IMR-90 (cell line): ENCODE measurements at regions not wholly inside any gene's neighbourhood (a gene's known extent, or its start where the extent isn't known, plus 50 kb on each side); places are given as distances from the start of the nearest gene placed in this dataset.

Experiments used
- ATAC-seq: fragments of 200-7000 bp; cut with Tn5 transposase; 2 replicates; pipeline ENCODE4 v1.9.1; 2020; ENCODE audit warnings: low read depth, mild to moderate bottlenecking, moderate library complexity
- BruUV-seq: library from RNA; stranded (reverse); fragments of 400-500 nt; replicated peaks from 2 replicates; lab custom pipeline; 2021; lab: Mats Ljungman, UMichigan
- CTCF ChIA-PET: fragments of 300-600 bp; formaldehyde crosslinking; extraction: SDS; loops from one replicate; lab custom pipeline; 2021; ENCODE audit warnings: antibody characterized with exemption; lab: Yijun Ruan, JAX
- POLR2A ChIA-PET: fragments of 300-600 bp; sonication (Branson Sonifier 250); formaldehyde crosslinking; loops from one replicate; lab custom pipeline; 2022; ENCODE audit warnings: antibody characterized with exemption; ENCODE audit not compliant: unreplicated experiment; lab: Charles Lee
- DNase-seq: peaks from one replicate; pipeline ENCODE4 v3.0.0; 2013
- H2AFZ ChIP-seq: replicated peaks from 2 replicates; pipeline ENCODE3; 2013; ENCODE audit warnings: low read length, mild to moderate bottlenecking; ENCODE audit not compliant: poor library complexity
- H2AK5ac ChIP-seq: 2 replicates; pipeline ENCODE4 v1.6.1; 2013; ENCODE audit warnings: low read depth, low read length, inconsistent platforms
- H2AK9ac ChIP-seq: replicated peaks from 2 replicates; pipeline ENCODE3; 2013; ENCODE audit warnings: mild to moderate bottlenecking, low read depth, low read length, moderate library complexity; ENCODE audit not compliant: poor library complexity
- H2BK120ac ChIP-seq: 2 replicates; pipeline ENCODE4 v1.6.1; 2013; ENCODE audit warnings: low read depth, low read length, inconsistent platforms
- H2BK15ac ChIP-seq: 3 replicates; pipeline ENCODE4 v1.6.1; 2013; ENCODE audit warnings: low read depth, low read length, inconsistent platforms
- H2BK20ac ChIP-seq: 2 replicates; pipeline ENCODE4 v1.6.1; 2013; ENCODE audit warnings: low read depth, mild to moderate bottlenecking, inconsistent platforms, low read length, moderate library complexity
- H2BK5ac ChIP-seq: 2 replicates; pipeline ENCODE4 v1.6.1; 2013; ENCODE audit warnings: mild to moderate bottlenecking, low read depth, low read length, inconsistent platforms; ENCODE audit not compliant: poor library complexity, severe bottlenecking
- H3K14ac ChIP-seq: replicated peaks from 2 replicates; pipeline ENCODE4 v1.6.1; 2013; ENCODE audit warnings: low read depth, low read length, inconsistent platforms
- H3K18ac ChIP-seq: 2 replicates; pipeline ENCODE4 v1.6.1; 2013; ENCODE audit warnings: low read depth, low read length, control low read depth
- H3K23ac ChIP-seq: 2 replicates; pipeline ENCODE4 v1.6.1; 2013; ENCODE audit warnings: low read depth, low read length, inconsistent platforms
- H3K27ac ChIP-seq: 2 replicates; pipeline ENCODE4 v1.5.1; 2013; ENCODE audit warnings: mild to moderate bottlenecking, control low read depth, low read length; ENCODE audit not compliant: insufficient read depth
- H3K27me3 ChIP-seq: 2 replicates; pipeline ENCODE4 v1.6.1; 2013; ENCODE audit warnings: low read length; ENCODE audit not compliant: control insufficient read depth, insufficient read depth
- H3K36me3 ChIP-seq: 2 replicates; pipeline ENCODE4 v1.6.1; 2013; ENCODE audit warnings: low read length, mixed read lengths; ENCODE audit not compliant: control insufficient read depth, insufficient read depth
- H3K4ac ChIP-seq: 2 replicates; pipeline ENCODE4 v1.6.1; 2013; ENCODE audit warnings: low read depth, low read length, inconsistent platforms
- H3K4me1 ChIP-seq: 2 replicates; pipeline ENCODE4 v1.6.1; 2013; ENCODE audit warnings: low read length, mixed read lengths; ENCODE audit not compliant: control insufficient read depth, insufficient read depth
- H3K4me2 ChIP-seq: 2 replicates; pipeline ENCODE4 v1.6.1; 2013; ENCODE audit warnings: low read depth, mild to moderate bottlenecking, control low read depth, low read length, moderate library complexity
- H3K4me3 ChIP-seq: 2 replicates; pipeline ENCODE4 v1.5.1; 2013; ENCODE audit warnings: low read depth, mild to moderate bottlenecking, control low read depth, low read length, moderate library complexity; ENCODE audit not compliant: insufficient read depth
- H3K56ac ChIP-seq: 2 replicates; pipeline ENCODE4 v1.6.1; 2013; ENCODE audit warnings: low read length, inconsistent platforms; ENCODE audit not compliant: insufficient read depth; ENCODE audit errors: extremely low read depth
- H3K79me1 ChIP-seq, 2 experiments: 2 replicates each; pipeline ENCODE4 v1.6.1; 2013; ENCODE audit warnings: low read length in 2 of 2, inconsistent platforms in 1 of 2, low read depth in 1 of 2
- H3K9ac ChIP-seq: 2 replicates; pipeline ENCODE4 v1.6.1; 2013; ENCODE audit warnings: low read depth, low read length, control low read depth
- H3K9me1 ChIP-seq: 2 replicates; pipeline ENCODE4 v1.6.1; 2013; ENCODE audit warnings: low read length, inconsistent platforms; ENCODE audit not compliant: insufficient read depth
- H3K9me3 ChIP-seq: 2 replicates; pipeline ENCODE4 v1.6.1; 2013; ENCODE audit warnings: low read length; ENCODE audit not compliant: control insufficient read depth, insufficient read depth
- H4K20me1 ChIP-seq: 2 replicates; pipeline ENCODE4 v1.6.1; 2013; ENCODE audit warnings: low read length, inconsistent platforms; ENCODE audit not compliant: insufficient read depth
- H4K5ac ChIP-seq: 2 replicates; pipeline ENCODE4 v1.6.1; 2013; ENCODE audit warnings: mild to moderate bottlenecking, low read depth, low read length, control low read depth
- H4K8ac ChIP-seq, 2 experiments: 2 replicates each; pipeline ENCODE4 v1.6.1; 2013; ENCODE audit warnings: low read depth in 2 of 2, low read length in 2 of 2, control low read depth in 1 of 2, inconsistent platforms in 1 of 2
- H4K91ac ChIP-seq: 2 replicates; pipeline ENCODE4 v1.6.1; 2013; ENCODE audit warnings: low read depth, low read length, inconsistent platforms; ENCODE audit not compliant: insufficient read depth
- BHLHE40 ChIP-seq: fragments of 150-350 bp; IDR thresholded peaks from 2 replicates; pipeline ENCODE4 v1.6.1; 2016; ENCODE audit warnings: mild to moderate bottlenecking, low read depth, low read length
- CEBPB ChIP-seq: IDR thresholded peaks from 2 replicates; pipeline ENCODE4 v1.6.1; 2012; ENCODE audit warnings: low read depth, low read length, improper control_type of control experiment
- CHD1 ChIP-seq: IDR thresholded peaks from 2 replicates; pipeline ENCODE4 v1.6.1; 2012; ENCODE audit warnings: low read depth, low read length, improper control_type of control experiment
- NFE2L2 ChIP-seq: fragments of 150-350 bp; IDR thresholded peaks from 2 replicates; pipeline ENCODE4 v1.6.1; 2016; ENCODE audit warnings: low read depth, mild to moderate bottlenecking, low read length
- POLR2A ChIP-seq: IDR thresholded peaks from 2 replicates; pipeline ENCODE4 v1.6.1; 2012; ENCODE audit warnings: mild to moderate bottlenecking, low read depth, low read length
- RAD21 ChIP-seq: IDR thresholded peaks from 2 replicates; pipeline ENCODE4 v1.6.1; 2012; ENCODE audit warnings: low read length, improper control_type of control experiment
- SMC3 ChIP-seq: fragments of 150-350 bp; IDR thresholded peaks from 2 replicates; pipeline ENCODE4 v1.6.1; 2016; ENCODE audit warnings: low read depth, mild to moderate bottlenecking, antibody characterized with exemption, low read length, moderate library complexity
- WGBS, 2 experiments: methylation state at CpG; one replicate each; pipeline versions ENCODE4 v1.1.5 to v1.1.7; 2013; ENCODE audit warnings: missing lambda C conversion rate in 2 of 2; ENCODE audit not compliant: insufficient read length in 1 of 2; ENCODE audit errors: extremely low coverage in 2 of 2; 5-methylcytosine and 5-hydroxymethylcytosine counted together
- dilution Hi-C: fragments of 300-500 bp; cut with HindIII; formaldehyde crosslinking; loops from one replicate; pipeline ENCODE4 v1.14.3; 2018; ENCODE audit warnings: low sequenced_read_pairs; ENCODE audit not compliant: unreplicated experiment
- in situ Hi-C: fragments of 300-500 bp; cut with MboI; formaldehyde crosslinking; loops from 3 replicates; pipeline ENCODE4 v1.14.3; 2019; ENCODE audit warnings: low sequenced_read_pairs, inconsistent platforms, mixed read lengths
- intact Hi-C: fragments of 100-400 bp; cut with micrococcal nuclease; formaldehyde crosslinking; loops from 2 replicates; pipeline ENCODE4 v1.10.0; 2022

DNA sequence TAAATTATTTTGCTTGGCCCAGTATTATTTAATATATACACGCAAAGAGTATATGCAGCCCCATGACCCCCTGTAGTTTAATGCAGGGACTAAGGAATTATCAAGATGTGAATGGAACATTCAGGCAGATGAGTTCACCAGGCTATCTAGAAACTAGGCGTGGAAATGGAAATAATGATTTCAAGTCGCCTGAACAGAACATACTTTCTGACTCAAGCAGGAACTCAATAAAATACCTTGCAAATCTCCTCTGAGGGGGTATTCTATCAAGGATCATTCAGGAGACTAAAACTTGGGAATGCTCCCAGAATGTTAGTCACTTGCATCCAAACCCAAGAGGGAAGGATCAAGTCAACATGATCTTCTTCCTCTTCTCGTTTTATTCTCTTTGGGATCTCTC, 59.6 kb upstream of the RASSF6 start:
- TF ChIP-seq POLR2A (no peak), RAD21 (no peak), SMC3 (no peak), CEBPB (no peak), BHLHE40 (no peak), NFE2L2 (no peak), CHD1 (no peak)
- Histone ChIP-seq H3K23ac (no peak overlapping the region), H2AK5ac (no peak overlapping the region), H3K79me1 (no peaks in the 10 kb centered on the region), H2BK5ac (no peak overlapping the region), H2BK15ac (no peak overlapping the region), H4K5ac (no peak overlapping the region), H3K4me3 (no peak overlapping the region), H4K8ac (no peak overlapping the region), H2BK120ac (no peak overlapping the region), H3K56ac (no peak overlapping the region), H2AK9ac (no peak overlapping the region), H2AFZ (no peak overlapping the region), H2BK20ac (no peak overlapping the region), H3K14ac (no peak overlapping the region), H3K4ac (no peak overlapping the region), H3K36me3 (no peaks in the 10 kb centered on the region), H3K4me1 (peaks cover 3% of the 10 kb centered on the region), H3K9me1 (no peaks in the 10 kb centered on the region), H3K9me3 (no peaks in the 10 kb centered on the region), H3K9ac (no peak overlapping the region), H3K27me3 (no peaks in the 10 kb centered on the region), H3K27ac (no peak overlapping the region), H4K20me1 (no peaks in the 10 kb centered on the region), H3K18ac (no peak overlapping the region), H4K91ac (no peak overlapping the region), H3K4me2 (no peak overlapping the region)
- dilution Hi-C loops (no loop called here), in situ Hi-C loops (no loop called here), intact Hi-C loops (loop anchor here (5.0 kb wide), 1 partner anchor 47 kb away; no protein-coding TSS in a partner anchor)
- no TSS peak for BruUV-seq
- peak; percentile 42; the same call in 1 of the 2 replicates for ATAC-seq
- CTCF ChIA-PET = interaction anchor here (0.6 kb wide), 1 partner anchor 61 kb away, joined by 3 read pairs; no protein-coding TSS in a partner anchor
- POLR2A ChIA-PET = no interaction called here
- DNase-seq = peak; percentile 85
- WGBS, 2 experiments = no CpG with 5 or more reads among the region's 4 CpGs
